PFSK-1 (cell line): ENCODE measurements at regions not wholly inside any gene's neighbourhood (a gene's known extent, or its start where the extent isn't known, plus 50 kb on each side); places are given as distances from the start of the nearest gene placed in this dataset.

ENCODE experiments used
- FOXP2 ChIP-seq: optimal IDR thresholded peaks from 2 replicates; pipeline ENCODE3; 2011; ENCODE audit warnings: borderline replicate concordance, control low read depth, inconsistent platforms; ENCODE audit not compliant: insufficient read depth; ENCODE audit errors: extremely low read length, extremely low read depth
- POLR2AphosphoS5 ChIP-seq: IDR thresholded peaks from 2 replicates; pipeline ENCODE4 v1.6.1; 2012; ENCODE audit warnings: low read depth, mild to moderate bottlenecking, control low read depth, low read length, moderate library complexity
- SIN3A ChIP-seq: IDR thresholded peaks from 2 replicates; pipeline ENCODE4 v1.6.1; 2012; ENCODE audit warnings: mild to moderate bottlenecking, low read length, moderate library complexity, borderline replicate concordance; ENCODE audit not compliant: insufficient read depth
- TAF1 ChIP-seq: IDR thresholded peaks from 2 replicates; pipeline ENCODE4 v1.6.1; 2012; ENCODE audit warnings: low read length, control low read depth, borderline replicate concordance; ENCODE audit not compliant: insufficient read depth
- TF ChIP-seq, protein P1 (sequence below), 2 experiments: IDR thresholded peaks; 2 replicates each; pipeline versions ENCODE4 v1.6.1 to v1.8.0; 2011 to 2012; ENCODE audit warnings: low read depth in 2 of 2, low read length in 2 of 2, control low read depth in 1 of 2, inconsistent platforms in 1 of 2, mild to moderate bottlenecking in 1 of 2, moderate library complexity in 1 of 2; ENCODE audit not compliant: insufficient read depth in 1 of 2

DNA sequence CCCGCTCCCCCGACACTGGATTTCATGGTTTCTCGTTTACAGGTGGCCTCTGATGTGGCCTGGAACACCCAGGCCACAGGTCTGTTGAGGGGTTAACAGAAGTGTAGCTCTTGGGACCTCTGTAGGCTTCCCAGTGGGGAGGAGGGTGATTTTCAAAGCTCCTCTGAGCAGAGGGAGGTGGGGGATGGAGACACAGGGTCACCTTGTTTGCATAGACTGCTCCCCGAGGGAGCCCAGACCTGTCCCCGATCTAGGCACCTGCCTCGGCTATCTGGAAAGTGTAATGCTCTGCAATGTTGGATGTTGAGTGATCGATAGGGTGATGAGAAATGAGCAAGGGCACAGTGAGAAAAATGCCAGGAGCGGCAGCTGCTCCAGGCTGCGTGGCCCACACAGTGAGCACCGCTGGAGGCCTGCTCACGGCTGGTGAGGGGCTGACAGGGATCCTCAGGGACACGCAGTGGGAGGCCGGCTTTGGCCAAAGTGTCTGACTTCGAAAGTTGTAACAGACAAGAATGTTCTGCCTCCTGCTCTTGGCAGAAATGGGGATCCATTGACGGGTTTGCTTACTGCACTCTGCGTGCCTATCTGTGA, 594.1 kb downstream of the BRD1 start:
- TF ChIP-seq FOXP2, result no peak
- TF ChIP-seq, protein P1, sequence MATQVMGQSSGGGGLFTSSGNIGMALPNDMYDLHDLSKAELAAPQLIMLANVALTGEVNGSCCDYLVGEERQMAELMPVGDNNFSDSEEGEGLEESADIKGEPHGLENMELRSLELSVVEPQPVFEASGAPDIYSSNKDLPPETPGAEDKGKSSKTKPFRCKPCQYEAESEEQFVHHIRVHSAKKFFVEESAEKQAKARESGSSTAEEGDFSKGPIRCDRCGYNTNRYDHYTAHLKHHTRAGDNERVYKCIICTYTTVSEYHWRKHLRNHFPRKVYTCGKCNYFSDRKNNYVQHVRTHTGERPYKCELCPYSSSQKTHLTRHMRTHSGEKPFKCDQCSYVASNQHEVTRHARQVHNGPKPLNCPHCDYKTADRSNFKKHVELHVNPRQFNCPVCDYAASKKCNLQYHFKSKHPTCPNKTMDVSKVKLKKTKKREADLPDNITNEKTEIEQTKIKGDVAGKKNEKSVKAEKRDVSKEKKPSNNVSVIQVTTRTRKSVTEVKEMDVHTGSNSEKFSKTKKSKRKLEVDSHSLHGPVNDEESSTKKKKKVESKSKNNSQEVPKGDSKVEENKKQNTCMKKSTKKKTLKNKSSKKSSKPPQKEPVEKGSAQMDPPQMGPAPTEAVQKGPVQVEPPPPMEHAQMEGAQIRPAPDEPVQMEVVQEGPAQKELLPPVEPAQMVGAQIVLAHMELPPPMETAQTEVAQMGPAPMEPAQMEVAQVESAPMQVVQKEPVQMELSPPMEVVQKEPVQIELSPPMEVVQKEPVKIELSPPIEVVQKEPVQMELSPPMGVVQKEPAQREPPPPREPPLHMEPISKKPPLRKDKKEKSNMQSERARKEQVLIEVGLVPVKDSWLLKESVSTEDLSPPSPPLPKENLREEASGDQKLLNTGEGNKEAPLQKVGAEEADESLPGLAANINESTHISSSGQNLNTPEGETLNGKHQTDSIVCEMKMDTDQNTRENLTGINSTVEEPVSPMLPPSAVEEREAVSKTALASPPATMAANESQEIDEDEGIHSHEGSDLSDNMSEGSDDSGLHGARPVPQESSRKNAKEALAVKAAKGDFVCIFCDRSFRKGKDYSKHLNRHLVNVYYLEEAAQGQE (IDR thresholded peaks at IDR 0.05; ENCODE audit: insufficient read depth in 1 of 2, low read depth in 2 of 2, low read length in 2 of 2), result no peak
- no peak for TF ChIP-seq TAF1
- TF ChIP-seq SIN3A, result no peak
- TF ChIP-seq POLR2AphosphoS5, result no peak

DNA sequence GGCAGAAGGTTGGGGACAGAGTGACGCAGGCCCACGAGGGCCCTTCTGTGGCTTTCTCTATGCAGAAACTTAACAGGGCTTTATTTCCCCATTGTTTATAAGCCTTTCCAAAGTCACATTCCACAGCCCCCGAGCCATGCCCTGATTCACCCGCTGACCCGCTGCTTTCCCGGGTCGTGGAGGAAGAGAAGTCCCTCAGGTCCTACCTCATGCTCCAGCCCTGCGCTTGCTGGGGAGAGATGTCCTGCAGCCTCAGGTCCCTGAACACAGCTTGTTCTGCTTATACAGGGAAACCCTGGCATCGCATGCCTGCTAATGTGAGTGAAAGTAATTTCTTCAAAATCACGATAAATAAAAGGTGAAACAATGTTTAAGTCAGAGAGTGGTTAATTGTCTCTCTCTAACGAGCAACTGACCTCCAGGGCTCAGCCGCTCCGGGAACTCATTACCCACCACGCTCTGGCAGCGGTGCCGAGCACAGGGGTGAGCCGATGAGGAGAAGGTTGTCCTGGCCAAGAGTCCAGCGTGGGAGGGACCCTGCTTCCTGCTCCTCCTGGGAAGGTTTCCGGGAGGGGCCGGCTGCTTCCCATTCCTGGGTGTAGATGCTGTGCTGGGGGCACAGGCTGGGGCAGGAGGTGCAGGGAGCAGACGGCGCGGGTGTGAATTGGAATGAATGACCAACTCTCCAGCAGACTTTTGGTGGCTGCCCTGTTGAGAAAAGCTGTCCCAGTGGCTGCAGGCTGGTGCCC, 595.2 kb downstream of the BRD1 start:
- TF ChIP-seq POLR2AphosphoS5 (no peak), FOXP2 (no peak), SIN3A (no peak)

GRCh38 chr22:49230194-49230577, 597.5 kb downstream of the BRD1 start:
- no peak for TF ChIP-seq TAF1
- no peak for TF ChIP-seq POLR2AphosphoS5
- no peak for TF ChIP-seq SIN3A
- TF ChIP-seq, protein P1 (IDR thresholded peaks at IDR 0.05; ENCODE audit: insufficient read depth in 1 of 2, low read depth in 2 of 2, low read length in 2 of 2), result peak; percentile 71 to 89

GRCh38 chr22:49229483-49230193, 598.0 kb downstream of the BRD1 start:
- TF ChIP-seq TAF1, result no peak
- TF ChIP-seq, protein P1 (IDR thresholded peaks at IDR 0.05; ENCODE audit: insufficient read depth in 1 of 2, low read depth in 2 of 2, low read length in 2 of 2), result no peak
- TF ChIP-seq FOXP2, result no peak
- TF ChIP-seq SIN3A, result no peak
- no peak for TF ChIP-seq POLR2AphosphoS5

- TF ChIP-seq, protein P1 (IDR thresholded peaks at IDR 0.05; ENCODE audit: insufficient read depth in 1 of 2, low read depth in 2 of 2, low read length in 2 of 2), result no peak
- TF ChIP-seq FOXP2 (no peak), TAF1 (no peak), POLR2AphosphoS5 (no peak), SIN3A (no peak)
Measured at GRCh38 chr22:49228431-49229037, 599.1 kb downstream of the BRD1 start.
